ENCODE measurements at regions not wholly inside any gene's neighbourhood (a gene's known extent, or its start where the extent isn't known, plus 50 kb on each side); places are given as distances from the start of the nearest gene placed in this dataset.

GRCh38 chr10:118246332-118247295 is 95.5 kb downstream of the FAM204A start:
- TF ChIP-seq CTCF (conservative IDR thresholded peaks at IDR 0.05) (no peak), ZFX (IDR thresholded peaks at IDR 0.05) (no peak)
